Lower lobe of right lung (tissue), 2 donors: ENCODE measurements at regions not wholly inside any gene's neighbourhood (a gene's known extent, or its start where the extent isn't known, plus 50 kb on each side); places are given as distances from the start of the nearest gene placed in this dataset.

Experiments
- ATAC-seq, 2 donors: fragments of 200-7000 bp; cut with Tn5 transposase; one replicate each; pipeline ENCODE4 v1.9.1; 2020 to 2022; ENCODE audit warnings: mild to moderate bottlenecking in 2 of 2, moderate library complexity in 2 of 2
- DNase-seq: peaks from one replicate; pipeline ENCODE4 v3.0.0-alpha.2; 2020
- H3K27ac ChIP-seq: fragments of 200-600 bp; one replicate; pipeline ENCODE4 v1.8.0; 2022
- H3K27me3 ChIP-seq: fragments of 200-600 bp; one replicate; pipeline ENCODE4 v1.8.0; 2022; ENCODE audit warnings: low read depth
- H3K36me3 ChIP-seq: fragments of 200-600 bp; one replicate; pipeline ENCODE4 v1.8.0; 2022; ENCODE audit warnings: mild to moderate bottlenecking
- H3K4me1 ChIP-seq: fragments of 200-600 bp; one replicate; pipeline ENCODE4 v1.8.0; 2022
- H3K4me3 ChIP-seq: fragments of 200-600 bp; one replicate; pipeline ENCODE4 v1.8.0; 2022; ENCODE audit warnings: mild to moderate bottlenecking
- H3K9me3 ChIP-seq: fragments of 200-600 bp; one replicate; pipeline ENCODE4 v1.8.0; 2022
- CTCF ChIP-seq: fragments of 200-600 bp; IDR thresholded peaks from one replicate; pipeline ENCODE4 v1.8.0; 2022; ENCODE audit warnings: antibody characterized with exemption, mild to moderate bottlenecking
- intact Hi-C: fragments of 100-400 bp; cut with DNase I; formaldehyde crosslinking; loops from one replicate; pipeline ENCODE4 v1.11.0; 2022
- donor health status: DM: no; HTN: yes; CAD: no; lungs with severe emphysema.

- intact Hi-C loops: no loop called here
- Histone ChIP-seq H3K27ac (no peak overlapping the region), H3K4me1 (no peaks in the 10 kb centered on the region), H3K27me3 (no peaks in the 10 kb centered on the region), H3K9me3 (peaks cover 5% of the 10 kb centered on the region), H3K4me3 (no peak overlapping the region), H3K36me3 (no peaks in the 10 kb centered on the region)
- ATAC-seq: no peak
- no peak for DNase-seq
- no peak for TF ChIP-seq CTCF
These were observed 187.0 kb upstream of the RUNX1 start for GRCh38 chr21:35236090-35236489.

DNA sequence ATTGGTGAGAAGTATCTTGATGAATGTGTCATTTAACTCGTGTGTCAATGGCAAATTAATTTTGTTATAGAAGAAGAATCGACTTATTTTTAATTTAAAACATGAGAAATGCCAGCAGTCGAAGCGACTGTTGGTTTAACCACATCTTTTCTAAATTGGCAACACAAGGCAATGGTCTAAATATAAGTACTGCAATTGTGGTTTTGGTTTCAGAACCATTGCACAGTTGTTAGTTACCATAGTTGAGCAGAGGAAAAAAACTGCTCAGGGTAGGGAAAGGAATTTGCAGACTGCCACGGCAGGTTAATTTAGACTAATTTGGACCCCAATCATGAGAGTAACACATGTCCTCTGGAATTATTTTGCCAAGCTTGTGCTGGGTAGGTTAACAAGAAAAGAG is 185.6 kb upstream of the RUNX1 start:
- Histone ChIP-seq H3K9me3 (peaks cover 5% of the 10 kb centered on the region), H3K4me3 (no peak overlapping the region), H3K27me3 (no peaks in the 10 kb centered on the region), H3K27ac (no peak overlapping the region), H3K36me3 (no peaks in the 10 kb centered on the region), H3K4me1 (no peaks in the 10 kb centered on the region)
- ATAC-seq (no peak), DNase-seq (no peak)
- TF ChIP-seq CTCF: no peak
- intact Hi-C loops: no loop called here

DNA sequence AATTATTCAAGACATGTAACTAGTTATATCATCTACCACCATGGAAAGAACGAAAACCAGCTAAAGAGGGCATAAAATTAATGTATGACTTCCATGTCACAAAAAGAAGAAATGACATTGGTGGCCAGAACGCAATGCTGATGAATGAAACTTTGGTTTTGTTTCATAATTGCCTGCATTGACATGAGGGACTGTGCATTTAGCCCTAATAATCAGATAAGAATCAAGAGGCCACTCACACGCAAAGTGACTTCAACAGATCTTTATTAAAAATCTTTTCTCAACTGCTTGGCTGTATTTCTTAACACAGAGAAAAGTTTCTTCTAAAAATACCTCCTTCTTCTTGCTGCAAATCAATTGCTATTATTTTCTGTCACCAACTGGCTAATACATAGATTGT is 184.7 kb upstream of the RUNX1 start:
- DNase-seq (no peak), ATAC-seq (no peak)
- Histone ChIP-seq H3K9me3 (peaks cover 5% of the 10 kb centered on the region), H3K27me3 (no peaks in the 10 kb centered on the region), H3K4me1 (no peaks in the 10 kb centered on the region), H3K36me3 (no peaks in the 10 kb centered on the region), H3K27ac (no peak overlapping the region), H3K4me3 (no peak overlapping the region)
- intact Hi-C loops: no loop called here
- no peak for TF ChIP-seq CTCF

DNA sequence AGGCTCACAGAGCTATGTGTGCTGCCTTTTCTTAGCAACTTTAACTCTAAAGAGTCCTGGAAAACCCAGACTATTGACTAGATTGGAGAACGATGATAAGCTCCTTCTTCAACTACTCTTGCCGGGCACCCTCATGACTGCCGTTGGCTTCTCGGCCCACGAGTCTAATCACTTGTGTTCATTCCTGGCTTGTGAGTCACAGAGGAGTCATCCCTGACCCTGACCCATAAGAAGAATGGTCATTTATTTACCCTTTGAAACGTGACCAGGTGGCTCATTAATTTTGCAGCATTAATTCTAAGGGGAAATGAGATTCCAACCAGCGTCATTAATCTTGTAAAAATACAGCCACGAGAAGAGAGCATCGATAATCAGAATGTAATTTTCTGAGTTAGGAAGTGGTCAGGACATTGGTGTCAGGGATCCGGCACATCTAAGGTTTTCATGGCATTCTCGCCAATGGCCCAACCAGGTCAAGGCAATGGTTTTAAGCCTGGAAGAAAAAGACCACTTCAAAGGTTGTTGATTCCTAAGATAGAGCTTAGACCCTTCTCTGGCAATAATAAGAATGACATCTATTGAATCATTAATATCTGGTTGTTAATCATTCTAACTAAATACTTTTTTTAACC is 183.6 kb upstream of the RUNX1 start:
- H3K4me3 ChIP-seq: no peak overlapping the region
- intact Hi-C loops: no loop called here
- H3K27ac ChIP-seq: no peak overlapping the region
- DNase-seq (no peak), ATAC-seq (no peak)
- no peaks in the 10 kb centered on the region for H3K4me1 ChIP-seq
- H3K27me3 ChIP-seq: no peaks in the 10 kb centered on the region
- H3K36me3 ChIP-seq: no peaks in the 10 kb centered on the region
- H3K9me3 ChIP-seq: peaks cover 5% of the 10 kb centered on the region
- no peak for TF ChIP-seq CTCF

- Histone ChIP-seq H3K27me3 (peaks cover 4% of the 10 kb centered on the region), H3K27ac (no peak overlapping the region), H3K9me3 (peaks cover 3% of the 10 kb centered on the region), H3K36me3 (no peaks in the 10 kb centered on the region), H3K4me3 (no peak overlapping the region), H3K4me1 (no peaks in the 10 kb centered on the region)
- intact Hi-C loops: no loop called here
- no peak for DNase-seq
- TF ChIP-seq CTCF: no peak
- ATAC-seq: no peak
These were observed 182.0 kb upstream of the RUNX1 start for GRCh38 chr21:35231090-35231489.

GRCh38 chr21:35229290-35229689 is 180.2 kb upstream of the RUNX1 start:
- intact Hi-C loops: no loop called here

More at GRCh38 chr21:35229290-35229689, 180.2 kb upstream of the RUNX1 start:
- peaks cover 4% of the 10 kb centered on the region for H3K27me3 ChIP-seq
- no peak overlapping the region for H3K27ac ChIP-seq
- no peaks in the 10 kb centered on the region for H3K9me3 ChIP-seq
- no peak overlapping the region for H3K4me3 ChIP-seq
- DNase-seq (no peak), ATAC-seq (no peak)
- no peaks in the 10 kb centered on the region for H3K36me3 ChIP-seq
- no peak for TF ChIP-seq CTCF
- H3K4me1 ChIP-seq: no peaks in the 10 kb centered on the region
